Fibroblast of mammary gland (primary cell): ENCODE measurements at regions not wholly inside any gene's neighbourhood (a gene's known extent, or its start where the extent isn't known, plus 50 kb on each side); places are given as distances from the start of the nearest gene placed in this dataset.

Experiments used
- DNase-seq: peaks from one replicate; pipeline ENCODE4 v3.0.0-alpha.2; 2010; ENCODE audit warnings: low read depth
- H3K4me3 ChIP-seq: 2 replicates; pipeline ENCODE4 v1.5.1; 2011; ENCODE audit warnings: low read depth, mild to moderate bottlenecking, low read length, moderate library complexity; ENCODE audit not compliant: control insufficient read depth
- TF ChIP-seq, protein P1 (sequence below): conservative IDR thresholded peaks from 2 replicates; pipeline ENCODE4 v1.5.1; 2011; ENCODE audit warnings: low read depth, low read length, inconsistent platforms; ENCODE audit not compliant: control insufficient read depth, insufficient read depth

DNA sequence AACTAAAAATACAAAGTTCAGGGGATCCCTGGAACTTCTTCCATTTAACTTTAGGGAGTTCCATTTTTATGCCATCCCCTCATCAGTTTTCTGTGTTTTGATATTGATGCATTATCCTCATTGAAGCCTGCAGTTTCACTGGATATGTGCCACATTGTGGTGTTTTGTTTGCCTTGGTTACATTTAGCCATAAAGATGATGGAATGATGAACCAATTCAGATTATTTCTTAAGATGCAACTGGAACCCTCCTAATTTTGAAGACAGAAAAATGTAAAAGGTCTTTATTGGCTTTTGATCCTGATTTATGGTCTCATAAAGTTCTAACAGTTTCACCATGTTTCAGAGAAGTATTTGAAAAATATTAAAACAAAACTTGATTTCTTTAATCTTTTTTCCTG, 314.2 kb upstream of the KLF6 start:
- TF ChIP-seq, protein P1, sequence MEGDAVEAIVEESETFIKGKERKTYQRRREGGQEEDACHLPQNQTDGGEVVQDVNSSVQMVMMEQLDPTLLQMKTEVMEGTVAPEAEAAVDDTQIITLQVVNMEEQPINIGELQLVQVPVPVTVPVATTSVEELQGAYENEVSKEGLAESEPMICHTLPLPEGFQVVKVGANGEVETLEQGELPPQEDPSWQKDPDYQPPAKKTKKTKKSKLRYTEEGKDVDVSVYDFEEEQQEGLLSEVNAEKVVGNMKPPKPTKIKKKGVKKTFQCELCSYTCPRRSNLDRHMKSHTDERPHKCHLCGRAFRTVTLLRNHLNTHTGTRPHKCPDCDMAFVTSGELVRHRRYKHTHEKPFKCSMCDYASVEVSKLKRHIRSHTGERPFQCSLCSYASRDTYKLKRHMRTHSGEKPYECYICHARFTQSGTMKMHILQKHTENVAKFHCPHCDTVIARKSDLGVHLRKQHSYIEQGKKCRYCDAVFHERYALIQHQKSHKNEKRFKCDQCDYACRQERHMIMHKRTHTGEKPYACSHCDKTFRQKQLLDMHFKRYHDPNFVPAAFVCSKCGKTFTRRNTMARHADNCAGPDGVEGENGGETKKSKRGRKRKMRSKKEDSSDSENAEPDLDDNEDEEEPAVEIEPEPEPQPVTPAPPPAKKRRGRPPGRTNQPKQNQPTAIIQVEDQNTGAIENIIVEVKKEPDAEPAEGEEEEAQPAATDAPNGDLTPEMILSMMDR, result no peak
- H3K4me3 ChIP-seq, result no peak overlapping the region
- no peak for DNase-seq

DNA sequence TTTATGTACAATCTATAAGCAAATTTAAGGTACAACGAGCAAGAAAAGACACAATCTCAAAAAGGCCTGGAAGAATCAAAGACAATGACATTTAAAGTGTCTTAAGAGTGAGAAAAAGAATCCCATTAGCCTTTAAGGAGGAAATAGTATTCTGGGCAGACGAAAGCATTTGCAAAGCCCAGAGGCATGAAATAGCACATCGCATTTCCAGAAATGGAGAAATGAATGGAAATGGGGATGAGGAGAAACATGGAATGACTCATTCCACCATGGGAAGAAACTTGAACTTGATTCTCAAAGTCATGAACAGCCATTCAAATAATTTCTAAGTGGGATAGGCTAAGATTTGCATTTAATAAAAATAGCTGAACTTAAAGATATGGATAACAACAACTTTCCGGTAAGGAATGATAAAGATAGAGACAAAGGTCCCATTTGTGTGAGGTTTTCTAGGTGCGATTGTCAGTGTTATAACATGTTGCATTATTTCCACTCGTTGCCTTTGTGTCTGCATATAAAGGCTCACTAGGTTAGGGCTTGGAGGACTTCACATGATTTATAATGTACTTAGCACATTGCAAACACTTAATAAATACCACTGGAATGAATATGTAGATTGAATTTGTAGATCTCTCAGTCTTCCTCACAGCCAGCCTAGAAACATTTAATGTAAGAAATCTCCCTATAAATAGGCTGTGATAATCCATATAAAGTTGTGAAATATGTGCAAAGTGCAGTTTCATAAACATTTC, 310.3 kb upstream of the KLF6 start:
- no peak overlapping the region for H3K4me3 ChIP-seq
- no peak for DNase-seq
- TF ChIP-seq, protein P1, result no peak

DNA sequence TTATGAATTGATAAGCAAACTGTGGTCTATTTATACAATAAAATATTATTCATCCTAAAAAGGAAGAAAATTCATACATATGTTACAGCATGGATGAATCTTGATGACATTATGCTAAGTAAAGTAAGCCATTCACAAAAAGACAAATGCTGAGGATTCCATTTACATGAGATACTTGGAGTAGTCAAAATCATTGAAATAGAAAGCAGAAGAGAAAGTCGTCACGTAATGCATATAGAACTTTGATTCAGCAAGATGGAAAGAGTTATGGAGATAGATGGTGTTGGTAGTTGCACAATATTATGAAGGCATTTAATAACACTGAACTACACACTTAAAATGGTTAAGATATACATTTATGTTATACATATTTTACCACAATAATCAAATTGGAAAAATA, 309.7 kb upstream of the KLF6 start:
- DNase-seq, result no peak
- H3K4me3 ChIP-seq, result no peak overlapping the region
- TF ChIP-seq, protein P1, result no peak

DNA sequence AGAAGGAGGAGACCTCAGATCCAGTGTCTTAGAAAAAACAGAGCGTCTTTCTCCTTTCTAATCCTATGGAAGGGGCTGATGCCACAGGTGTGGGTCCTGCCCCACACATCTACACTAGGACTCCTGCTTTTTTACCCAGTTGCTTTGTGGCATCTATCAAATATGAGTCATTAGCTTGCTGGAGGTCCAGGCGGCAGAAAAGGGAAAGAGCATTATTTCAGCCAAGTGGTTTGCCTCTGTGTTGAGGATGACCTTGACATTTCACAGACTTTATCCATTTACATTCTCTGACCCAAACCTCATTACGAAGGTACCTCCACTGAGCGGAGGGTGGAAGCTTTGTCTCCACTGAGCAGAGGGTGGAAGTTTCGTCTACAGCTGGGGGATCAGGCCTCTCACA, 308.4 kb upstream of the KLF6 start:
- TF ChIP-seq, protein P1, result no peak
- DNase-seq, result no peak
- no peak overlapping the region for H3K4me3 ChIP-seq

DNA sequence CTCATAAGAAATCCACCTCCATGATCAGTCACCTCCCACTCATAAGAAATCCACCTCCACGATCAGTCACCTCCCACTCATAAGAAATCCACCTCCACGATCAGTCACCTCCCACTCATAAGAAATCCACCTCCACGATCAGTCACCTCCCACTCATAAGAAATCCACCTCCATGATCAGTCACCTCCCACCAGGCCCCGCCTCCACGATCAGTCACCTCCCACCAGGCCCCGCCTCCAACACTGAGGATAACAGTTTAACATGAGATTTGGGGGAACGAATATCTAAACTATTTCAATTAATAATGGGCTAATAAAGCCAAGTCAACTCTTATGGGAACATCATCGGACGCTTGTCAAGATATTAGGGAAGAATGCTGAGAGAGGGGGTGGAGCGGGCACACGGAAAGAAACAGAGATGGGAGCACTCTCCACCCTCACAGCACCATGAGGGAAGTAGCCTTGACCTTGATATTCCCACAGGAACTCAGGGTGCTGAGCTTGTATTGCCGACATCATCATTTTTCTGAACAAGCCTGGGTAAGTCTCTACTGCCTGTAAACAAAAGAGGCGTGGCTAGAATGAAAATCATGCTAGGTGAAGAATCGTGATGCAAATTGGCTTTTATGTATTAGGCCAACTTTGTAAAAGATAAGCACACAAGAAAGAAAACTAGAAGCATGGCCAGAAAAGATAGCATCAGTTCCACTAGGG, 303.5 kb upstream of the KLF6 start:
- DNase-seq, result no peak
- TF ChIP-seq, protein P1, result no peak
- no peak overlapping the region for H3K4me3 ChIP-seq

DNA sequence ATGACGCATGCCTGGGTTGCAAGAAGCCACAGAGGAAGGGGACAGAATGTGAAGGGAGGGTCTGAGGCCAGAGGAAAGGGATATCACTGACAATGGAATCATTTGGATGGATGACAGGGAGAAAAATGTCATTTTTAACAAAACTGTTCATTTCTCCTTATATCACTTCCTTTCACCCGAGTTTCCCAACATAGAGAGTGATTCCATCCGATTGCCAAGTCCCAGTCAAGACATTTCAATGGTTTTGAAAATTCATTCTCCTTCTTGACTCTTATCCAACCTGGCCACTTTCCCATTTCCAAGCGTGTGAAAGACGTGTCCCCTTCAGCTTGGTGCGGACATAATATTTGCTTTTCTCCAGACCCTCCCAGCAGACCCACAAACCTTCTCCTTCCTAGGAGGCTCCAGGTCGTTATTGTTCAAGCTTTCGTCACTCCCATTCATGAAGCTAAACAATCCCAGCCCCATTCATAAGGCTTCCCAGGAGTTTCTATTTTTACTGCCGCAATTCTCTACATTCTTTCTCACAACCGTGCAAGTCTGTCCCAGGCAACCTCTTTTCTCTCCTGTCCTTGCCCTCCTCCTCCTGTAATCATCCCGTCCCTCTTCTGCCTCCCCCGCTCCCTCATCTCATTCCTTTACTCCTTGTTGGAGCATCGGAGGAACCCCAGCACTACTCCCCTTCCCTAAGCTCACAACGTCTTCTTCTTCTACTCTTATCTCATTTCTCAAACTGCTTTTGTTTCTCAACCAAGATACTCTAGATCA, 301.3 kb upstream of the KLF6 start:
- no peak for DNase-seq
- TF ChIP-seq, protein P1, result no peak
- H3K4me3 ChIP-seq, result no peak overlapping the region
